ENCODE measurements at regions not wholly inside any gene's neighbourhood (a gene's known extent, or its start where the extent isn't known, plus 50 kb on each side); places are given as distances from the start of the nearest gene placed in this dataset.

GRCh38 chr5:44242791-44243190 is 146.4 kb downstream of the FGF10 start:
- Histone ChIP-seq H3K9me2 (no peaks in the 10 kb centered on the region), H3K4me2 (no peak overlapping the region), H3K36me3 (replicated peaks in 1 of 2; ENCODE audit: control insufficient read depth in 1 of 2, insufficient read depth in 2 of 2, low read length in 1 of 2) (no peaks in the 10 kb centered on the region), H3K27ac (ENCODE audit: low read depth in 2 of 2, low read length in 1 of 2) (no peak overlapping the region), H3K79me2 (ENCODE audit: insufficient read depth) (no peaks in the 10 kb centered on the region), H3K4me1 (ENCODE audit: control insufficient read depth in 1 of 2, insufficient read depth in 2 of 2, low read depth in 1 of 2, low read length in 1 of 2) (no peaks in the 10 kb centered on the region), H3K27me3 (ENCODE audit: insufficient read depth) (no peaks in the 10 kb centered on the region), H4K20me1 (ENCODE audit: insufficient read depth) (no peaks in the 10 kb centered on the region), H3F3A (replicated peaks; ENCODE audit: insufficient read depth) (no peaks in the 10 kb centered on the region), H3K9ac (no peak overlapping the region), H3K9me3 (no peaks in the 10 kb centered on the region), H2AFZ (ENCODE audit: low read depth) (no peak overlapping the region), H3K4me3 (ENCODE audit: low read depth in 2 of 2, low read length in 1 of 2) (no peak overlapping the region)
- TF ChIP-seq EZH2phosphoT487 (IDR thresholded peaks at IDR 0.05; ENCODE audit: borderline replicate concordance, low read depth) (no peak), USF2 (IDR thresholded peaks at IDR 0.05; ENCODE audit: borderline replicate concordance, low read depth, low read length) (no peak), SMC3 (IDR thresholded peaks at IDR 0.05; ENCODE audit: low read depth, low read length) (no peak), RFX5 (IDR thresholded peaks at IDR 0.05; ENCODE audit: low read length) (no peak), CHD2 (IDR thresholded peaks at IDR 0.05; ENCODE audit: low read length, partially characterized antibody) (no peak)
- 0% methylated on average over 1 of the region's 1 CpG for WGBS (ENCODE audit: low lambda C conversion rate)
- ChIA-PET POLR2A (no interaction called here), CTCF (no interaction called here)
- no peak for DNase-seq

GRCh38 chr5:44236040-44236439 is 153.2 kb downstream of the FGF10 start:
- Histone ChIP-seq H3K27me3 (ENCODE audit: insufficient read depth) (no peaks in the 10 kb centered on the region), H4K20me1 (ENCODE audit: insufficient read depth) (no peaks in the 10 kb centered on the region), H3K4me3 (ENCODE audit: low read depth in 2 of 2, low read length in 1 of 2) (no peak overlapping the region), H2AFZ (ENCODE audit: low read depth) (no peak overlapping the region), H3K4me2 (no peak overlapping the region), H3K9me2 (no peaks in the 10 kb centered on the region), H3F3A (replicated peaks; ENCODE audit: insufficient read depth) (no peaks in the 10 kb centered on the region), H3K27ac (ENCODE audit: low read depth in 2 of 2, low read length in 1 of 2) (no peak overlapping the region), H3K36me3 (replicated peaks in 1 of 2; ENCODE audit: control insufficient read depth in 1 of 2, insufficient read depth in 2 of 2, low read length in 1 of 2) (no peaks in the 10 kb centered on the region), H3K9ac (no peak overlapping the region), H3K79me2 (ENCODE audit: insufficient read depth) (no peaks in the 10 kb centered on the region), H3K9me3 (no peaks in the 10 kb centered on the region), H3K4me1 (ENCODE audit: control insufficient read depth in 1 of 2, insufficient read depth in 2 of 2, low read depth in 1 of 2, low read length in 1 of 2) (no peaks in the 10 kb centered on the region)
- CTCF ChIA-PET = no interaction called here
- WGBS (ENCODE audit: low lambda C conversion rate) = 3% methylated on average over 3 of the region's 4 CpGs
- POLR2A ChIA-PET = no interaction called here
- no peak for DNase-seq
- TF ChIP-seq GATA2 (CRISPR knock-in tag; IDR thresholded peaks at IDR 0.05) (no peak), USF1 (IDR thresholded peaks at IDR 0.05; ENCODE audit: borderline replicate concordance, low read depth) (no peak), ELF1 (IDR thresholded peaks at IDR 0.05) (no peak), CHD2 (IDR thresholded peaks at IDR 0.05; ENCODE audit: low read length, partially characterized antibody) (no peak), POLR2AphosphoS5 (IDR thresholded peaks at IDR 0.05; ENCODE audit: low read depth, low read length) (no peak), GABPA (IDR thresholded peaks at IDR 0.05; ENCODE audit: low read depth) (no peak), REST (IDR thresholded peaks at IDR 0.05; ENCODE audit: low read depth, low read length) (no peak), JUND (IDR thresholded peaks at IDR 0.05) (no peak), EZH2phosphoT487 (IDR thresholded peaks at IDR 0.05; ENCODE audit: borderline replicate concordance, low read depth) (no peak), FOXJ3 (CRISPR knock-in tag; IDR thresholded peaks at IDR 0.05) (no peak), RAD21 (IDR thresholded peaks at IDR 0.05; ENCODE audit: low read length) (no peak), MXI1 (IDR thresholded peaks at IDR 0.05; ENCODE audit: low read depth, low read length) (no peak), MEF2A (IDR thresholded peaks at IDR 0.05; ENCODE audit: borderline replicate concordance, low read depth) (no peak), FOXM1 (IDR thresholded peaks at IDR 0.05; ENCODE audit: low read depth) (no peak), YY1 (IDR thresholded peaks at IDR 0.05; ENCODE audit: low read depth) (no peak), IRF3 (IDR thresholded peaks at IDR 0.05; ENCODE audit: low read depth, low read length) (no peak), RFX5 (IDR thresholded peaks at IDR 0.05; ENCODE audit: low read length) (no peak), ZBTB33 (IDR thresholded peaks at IDR 0.05; ENCODE audit: borderline replicate concordance, low read depth) (no peak)

Data from SK-N-SH (cell line).